Right atrium auricular region (tissue), 2 donors: ENCODE measurements at regions not wholly inside any gene's neighbourhood (a gene's known extent, or its start where the extent isn't known, plus 50 kb on each side); places are given as distances from the start of the nearest gene placed in this dataset.

ENCODE experiments used
- DNase-seq: peaks from one replicate; pipeline ENCODE4 v3.0.0-alpha.2; 2019; ENCODE audit warnings: low spot score
- H3K27ac ChIP-seq, 2 donors: fragments of 200-600 bp; sonication (generic); 1 replicate in 1 of 2; 2 replicates in 1 of 2; pipeline ENCODE4 v1.5.1; 2016 to 2019
- H3K27me3 ChIP-seq, 2 donors: fragments of 200-600 bp; sonication (generic); one replicate each; pipeline versions ENCODE4 v1.5.1 to v1.6.0; 2017 to 2019
- H3K36me3 ChIP-seq: fragments of 200-600 bp; sonication (generic); one replicate; pipeline ENCODE4 v1.5.1; 2016
- H3K4me1 ChIP-seq, 2 donors: fragments of 200-600 bp; sonication (generic); one replicate each; pipeline versions ENCODE4 v1.5.1 to v1.6.0; 2017 to 2019
- H3K4me3 ChIP-seq, 2 donors: fragments of 200-600 bp; sonication (generic); 1 replicate in 1 of 2; 2 replicates in 1 of 2; pipeline ENCODE4 v1.5.1; 2017 to 2019; ENCODE audit warnings: mild to moderate bottlenecking in 1 of 2, moderate library complexity in 1 of 2
- H3K9me3 ChIP-seq, 2 donors: fragments of 200-600 bp; sonication (generic); one replicate each; pipeline ENCODE4 v1.5.1; 2019
- TF ChIP-seq, protein P1 (sequence below), 2 donors: fragments of 200-600 bp; sonication (generic); IDR thresholded peaks; one replicate each; pipeline ENCODE4 v1.5.1; 2019; ENCODE audit warnings: antibody characterized with exemption in 2 of 2

DNA sequence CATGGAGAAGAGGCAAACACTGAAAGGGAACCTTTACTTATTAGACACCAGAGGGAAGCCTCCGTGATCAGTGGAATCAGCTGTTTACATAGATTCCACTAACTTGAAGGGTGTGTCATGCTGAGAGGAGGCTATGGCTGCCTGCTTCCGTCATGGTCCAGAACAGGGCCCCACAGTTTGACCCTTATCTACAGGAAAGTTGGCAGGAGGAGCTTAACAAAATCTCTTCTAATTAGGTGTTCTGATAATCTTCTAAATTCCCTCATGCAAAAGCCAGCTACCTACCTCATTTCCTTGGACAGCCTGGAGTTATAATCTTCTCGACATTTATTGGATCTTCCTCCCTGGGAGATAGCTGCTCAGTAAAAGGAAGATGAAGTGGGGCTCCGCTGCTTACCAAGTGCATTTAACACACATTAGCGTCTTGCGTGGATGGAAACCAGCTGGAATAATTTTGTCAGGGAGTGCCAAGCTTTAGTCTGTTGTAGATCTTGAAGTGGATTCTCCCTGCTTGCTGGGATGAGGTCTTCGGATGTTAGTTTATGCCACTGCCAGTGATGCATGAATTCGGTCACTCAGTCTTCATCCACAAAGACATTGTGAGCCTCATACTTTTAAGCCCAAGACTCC, 171.0 kb downstream of the PAH start:
- no peaks in the 10 kb centered on the region for H3K4me1 ChIP-seq
- H3K9me3 ChIP-seq = no peaks in the 10 kb centered on the region
- TF ChIP-seq, protein P1, sequence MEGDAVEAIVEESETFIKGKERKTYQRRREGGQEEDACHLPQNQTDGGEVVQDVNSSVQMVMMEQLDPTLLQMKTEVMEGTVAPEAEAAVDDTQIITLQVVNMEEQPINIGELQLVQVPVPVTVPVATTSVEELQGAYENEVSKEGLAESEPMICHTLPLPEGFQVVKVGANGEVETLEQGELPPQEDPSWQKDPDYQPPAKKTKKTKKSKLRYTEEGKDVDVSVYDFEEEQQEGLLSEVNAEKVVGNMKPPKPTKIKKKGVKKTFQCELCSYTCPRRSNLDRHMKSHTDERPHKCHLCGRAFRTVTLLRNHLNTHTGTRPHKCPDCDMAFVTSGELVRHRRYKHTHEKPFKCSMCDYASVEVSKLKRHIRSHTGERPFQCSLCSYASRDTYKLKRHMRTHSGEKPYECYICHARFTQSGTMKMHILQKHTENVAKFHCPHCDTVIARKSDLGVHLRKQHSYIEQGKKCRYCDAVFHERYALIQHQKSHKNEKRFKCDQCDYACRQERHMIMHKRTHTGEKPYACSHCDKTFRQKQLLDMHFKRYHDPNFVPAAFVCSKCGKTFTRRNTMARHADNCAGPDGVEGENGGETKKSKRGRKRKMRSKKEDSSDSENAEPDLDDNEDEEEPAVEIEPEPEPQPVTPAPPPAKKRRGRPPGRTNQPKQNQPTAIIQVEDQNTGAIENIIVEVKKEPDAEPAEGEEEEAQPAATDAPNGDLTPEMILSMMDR (IDR thresholded peaks at IDR 0.05) = no peak
- no peaks in the 10 kb centered on the region for H3K36me3 ChIP-seq
- no peak overlapping the region for H3K4me3 ChIP-seq
- no peak for DNase-seq
- H3K27me3 ChIP-seq = no peaks in the 10 kb centered on the region
- H3K27ac ChIP-seq = no peak overlapping the region

DNA sequence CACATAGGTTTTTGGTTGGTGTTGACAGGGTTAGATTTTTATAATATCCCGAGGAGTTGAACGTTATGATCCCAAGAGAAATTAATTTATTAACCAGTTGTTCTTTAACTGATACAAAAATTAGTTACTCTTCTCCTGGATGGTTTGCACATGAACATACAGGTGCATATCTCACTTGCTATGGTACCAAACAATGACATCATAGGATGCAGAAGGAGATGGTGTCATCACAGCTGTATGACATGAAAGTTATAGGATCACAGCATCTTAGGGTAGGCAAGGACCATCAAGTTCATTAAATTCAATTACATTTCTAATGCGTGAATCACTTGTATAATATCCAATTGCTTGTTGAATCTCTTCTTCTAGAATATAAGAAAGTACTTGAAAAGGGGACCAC, 175.8 kb downstream of the PAH start:
- Histone ChIP-seq H3K9me3 (no peaks in the 10 kb centered on the region), H3K4me3 (no peak overlapping the region), H3K27ac (no peak overlapping the region), H3K27me3 (no peaks in the 10 kb centered on the region), H3K4me1 (no peaks in the 10 kb centered on the region), H3K36me3 (no peaks in the 10 kb centered on the region)
- DNase-seq = no peak
- TF ChIP-seq, protein P1 (IDR thresholded peaks at IDR 0.05) = no peak

DNA sequence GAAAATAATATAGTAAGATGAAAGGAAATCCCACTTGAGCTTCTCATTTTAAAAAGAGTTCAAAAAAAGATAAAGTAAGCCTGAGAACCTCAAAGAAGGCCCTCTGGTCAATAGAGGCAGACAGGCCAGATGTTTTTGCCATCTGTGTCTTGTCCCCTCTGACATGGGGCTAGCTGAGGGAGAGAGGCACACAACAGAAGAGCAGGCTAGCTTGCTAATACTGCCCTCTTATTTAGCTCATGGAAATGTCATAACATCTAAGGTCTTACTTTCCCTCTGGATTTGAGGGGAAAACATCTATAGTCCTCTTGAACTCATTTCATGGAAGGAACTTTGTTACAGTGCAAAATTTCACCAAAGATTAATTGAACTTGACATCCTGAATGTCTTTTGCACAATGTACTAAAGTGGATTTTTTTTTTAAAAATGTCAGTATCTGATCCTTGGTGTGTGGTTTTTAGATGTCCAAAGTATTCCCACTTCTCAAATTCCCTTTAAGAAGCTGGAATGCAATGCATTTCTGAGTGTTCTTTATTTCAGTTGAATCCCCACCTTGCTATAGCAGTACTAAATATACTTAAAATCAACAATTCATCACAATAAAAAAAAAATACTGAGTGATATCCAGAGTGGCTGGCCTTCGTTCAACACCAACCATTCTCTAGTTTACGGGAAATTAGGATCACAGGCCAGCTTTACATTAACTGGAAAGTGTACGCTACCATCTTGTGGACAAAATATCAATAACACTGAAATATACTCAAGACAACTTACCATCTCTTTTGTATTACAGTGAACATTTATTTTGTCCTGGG, 176.7 kb downstream of the PAH start:
- H3K27ac ChIP-seq = no peak overlapping the region
- H3K27me3 ChIP-seq = no peaks in the 10 kb centered on the region
- no peaks in the 10 kb centered on the region for H3K4me1 ChIP-seq
- H3K36me3 ChIP-seq = no peaks in the 10 kb centered on the region
- H3K9me3 ChIP-seq = no peaks in the 10 kb centered on the region
- TF ChIP-seq, protein P1 (IDR thresholded peaks at IDR 0.05) = peak in 1 of 2 donors; percentile 41
- DNase-seq = no peak
- no peak overlapping the region for H3K4me3 ChIP-seq

DNA sequence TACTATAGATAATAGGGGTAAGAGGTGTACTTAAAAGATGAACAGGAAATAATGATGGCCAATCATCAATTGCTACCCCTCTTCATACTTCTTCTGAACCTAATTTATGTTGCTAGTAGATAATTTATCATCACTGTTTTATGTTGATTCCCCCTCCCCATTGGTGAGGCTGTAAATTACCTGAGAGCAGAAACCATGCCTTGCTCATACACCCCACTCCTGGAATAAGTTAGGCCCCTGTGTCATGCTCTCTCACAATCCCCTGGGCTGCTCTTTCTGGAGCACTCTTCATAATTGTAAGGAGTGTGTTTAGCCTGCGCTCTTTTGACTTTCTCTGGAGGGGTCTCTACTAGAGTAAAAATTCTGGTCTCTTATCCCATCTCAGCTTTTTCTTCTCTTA, 180.7 kb downstream of the PAH start:
- no peaks in the 10 kb centered on the region for H3K4me1 ChIP-seq
- DNase-seq = no peak
- no peak overlapping the region for H3K27ac ChIP-seq
- TF ChIP-seq, protein P1 (IDR thresholded peaks at IDR 0.05) = no peak
- H3K9me3 ChIP-seq = no peaks in the 10 kb centered on the region
- no peak overlapping the region for H3K4me3 ChIP-seq
- H3K27me3 ChIP-seq = no peaks in the 10 kb centered on the region
- H3K36me3 ChIP-seq = no peaks in the 10 kb centered on the region

DNA sequence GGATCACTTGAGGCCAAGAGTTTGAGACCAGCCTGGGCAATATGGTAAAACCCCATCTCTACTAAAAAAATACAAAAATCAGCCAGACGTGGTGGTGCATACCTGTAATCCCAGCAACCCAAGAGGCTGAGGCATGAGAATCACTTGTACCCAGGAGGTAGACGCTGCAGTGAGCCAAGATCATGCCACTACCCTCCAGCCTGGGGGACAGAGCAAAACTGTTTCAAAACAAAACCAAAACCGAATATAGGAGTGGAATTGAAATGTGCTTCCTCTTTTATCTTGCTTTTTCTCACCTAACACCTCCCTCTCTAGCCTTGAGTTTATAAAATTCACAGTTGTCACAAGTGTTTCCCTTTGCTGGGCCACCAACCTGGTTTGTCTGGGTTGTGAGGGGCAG, 181.9 kb downstream of the PAH start:
- no peaks in the 10 kb centered on the region for H3K36me3 ChIP-seq
- H3K4me3 ChIP-seq = no peak overlapping the region
- no peak overlapping the region for H3K27ac ChIP-seq
- H3K4me1 ChIP-seq = no peaks in the 10 kb centered on the region
- TF ChIP-seq, protein P1 (IDR thresholded peaks at IDR 0.05) = no peak
- H3K9me3 ChIP-seq = no peaks in the 10 kb centered on the region
- H3K27me3 ChIP-seq = no peaks in the 10 kb centered on the region
- DNase-seq = no peak
